DMS53 (cell line): ENCODE measurements at regions not wholly inside any gene's neighbourhood (a gene's known extent, or its start where the extent isn't known, plus 50 kb on each side); places are given as distances from the start of the nearest gene placed in this dataset.

Experiments used
- DNase-seq: peaks from one replicate; lab custom pipeline; 2025; lab: John Stamatoyannopoulos, UW

DNA sequence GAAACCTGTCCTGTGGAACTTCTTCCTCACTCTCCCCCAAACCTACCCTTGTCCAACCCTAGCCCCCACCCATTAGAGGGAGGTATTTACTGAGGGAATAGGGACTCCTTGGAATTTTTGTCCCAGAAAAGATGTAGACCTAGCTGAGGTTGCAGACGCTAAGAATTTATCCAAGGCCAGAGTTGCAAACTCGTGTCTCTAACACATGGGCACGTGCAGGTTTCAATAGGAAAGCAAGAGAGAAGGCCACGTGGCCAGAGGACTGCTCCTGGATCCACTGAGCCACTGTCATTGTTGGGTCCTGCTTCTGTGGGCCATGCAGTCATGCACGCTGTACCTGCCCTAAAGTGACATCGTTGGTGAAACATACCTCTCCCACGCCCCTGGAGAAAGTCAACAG, 243.4 kb upstream of the KCNG1 start:
- DNase-seq: no peak

GRCh38 chr20:51265361-51265760, 242.5 kb upstream of the KCNG1 start:
- no peak for DNase-seq

DNA sequence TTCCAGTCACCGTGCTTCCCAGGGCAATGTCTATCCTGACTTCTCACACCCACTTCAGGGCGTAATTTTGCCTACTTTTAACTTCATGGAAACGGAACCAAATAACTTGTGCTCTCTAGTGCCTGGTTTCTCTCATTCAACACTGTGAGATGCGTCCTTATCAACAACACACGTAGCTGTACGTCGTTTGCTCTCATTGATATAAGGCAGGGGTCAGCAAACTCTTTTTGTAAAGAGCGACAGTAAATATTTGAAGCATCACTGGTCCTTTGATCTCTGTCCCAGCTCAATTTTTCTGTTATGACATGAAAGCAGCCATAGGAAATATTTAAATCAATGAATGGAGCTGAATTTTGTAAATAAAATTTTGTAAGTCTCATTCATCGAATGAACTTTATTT, 239.3 kb upstream of the KCNG1 start:
- no peak for DNase-seq

DNA sequence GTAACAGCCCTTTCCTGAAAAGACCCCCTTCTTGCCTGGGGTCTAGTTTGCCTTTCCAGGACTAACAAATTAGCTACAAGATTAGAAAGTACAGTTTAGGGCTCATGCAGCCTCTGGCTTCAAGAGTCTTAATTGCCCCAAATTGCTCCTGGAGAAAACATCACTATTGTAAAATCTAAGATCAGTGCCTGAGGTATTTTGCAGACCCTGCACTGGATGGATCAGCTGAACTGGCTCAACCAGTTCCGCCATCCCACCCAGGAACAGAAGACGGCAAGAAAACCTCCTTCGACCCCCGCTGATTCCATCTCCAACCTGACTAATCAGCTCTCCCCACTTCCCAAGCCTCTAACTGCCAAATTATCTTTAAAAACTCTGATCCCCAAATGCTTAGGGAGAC, 236.5 kb upstream of the KCNG1 start:
- no peak for DNase-seq

DNA sequence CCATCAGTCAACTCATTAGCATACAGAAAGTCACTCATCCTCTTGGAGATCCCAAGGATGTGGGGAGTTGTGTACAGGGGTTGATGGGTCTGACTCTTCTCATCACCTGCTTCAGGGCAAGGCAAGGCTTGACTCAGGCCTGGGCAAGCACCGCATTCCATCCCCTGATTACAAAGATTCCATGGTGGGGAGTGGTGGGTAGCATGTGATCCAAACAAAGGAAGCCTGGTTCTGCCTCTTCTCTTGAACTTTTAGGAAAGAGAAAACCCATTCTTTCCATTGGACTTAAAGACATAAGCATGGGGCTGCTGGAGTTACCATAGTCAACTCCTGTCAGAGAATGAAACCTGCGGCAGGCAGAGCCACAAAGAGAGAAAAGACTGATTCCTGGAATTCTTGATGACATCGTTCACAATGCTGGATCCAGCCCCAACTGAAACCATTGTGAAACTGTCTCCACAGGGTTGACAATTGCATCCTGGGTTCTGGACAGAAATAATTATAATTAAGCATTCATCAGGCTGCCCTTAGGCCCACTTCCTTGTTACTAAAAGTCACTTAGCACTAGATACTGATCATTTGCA, 235.8 kb upstream of the KCNG1 start:
- DNase-seq: no peak

DNA sequence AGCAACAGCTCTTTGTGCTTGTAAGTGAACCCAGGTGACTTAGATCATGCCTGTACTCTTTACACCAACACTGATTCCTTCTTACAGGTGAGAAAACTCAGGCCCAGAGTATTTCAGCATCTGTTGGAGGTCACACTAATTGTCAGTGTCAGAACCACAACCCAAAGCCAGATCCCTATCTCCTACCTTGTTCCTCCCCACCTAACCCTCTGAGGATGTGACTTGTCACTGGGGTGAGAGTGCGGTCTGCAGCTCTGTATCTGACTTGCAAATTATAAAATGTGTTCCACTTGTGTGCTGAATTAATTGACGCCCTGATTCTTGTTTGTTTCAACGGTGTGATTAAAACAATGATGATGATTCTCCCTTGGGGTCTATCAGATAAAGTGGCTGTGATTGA, 232.5 kb upstream of the KCNG1 start:
- DNase-seq: no peak

DNA sequence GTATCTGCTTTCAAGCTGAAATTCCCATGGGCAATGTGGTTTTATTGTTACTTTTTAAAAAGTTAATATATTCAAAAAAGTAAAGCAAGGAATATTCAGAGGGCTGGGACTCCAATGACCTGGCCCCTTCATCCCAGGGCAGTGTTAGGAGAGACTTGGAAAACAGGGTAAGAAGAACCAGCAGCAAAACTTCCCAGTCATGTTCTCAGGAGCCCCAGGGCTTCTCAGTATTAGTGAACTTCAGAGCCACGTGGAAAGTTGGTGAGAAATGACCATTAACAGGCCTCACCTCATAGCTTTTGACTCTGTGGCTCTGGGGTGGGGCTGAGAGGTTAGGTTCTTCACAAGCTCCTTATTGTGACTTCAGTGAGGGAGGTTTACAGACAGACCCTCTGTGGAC, 230.4 kb upstream of the KCNG1 start:
- DNase-seq: no peak

DNA sequence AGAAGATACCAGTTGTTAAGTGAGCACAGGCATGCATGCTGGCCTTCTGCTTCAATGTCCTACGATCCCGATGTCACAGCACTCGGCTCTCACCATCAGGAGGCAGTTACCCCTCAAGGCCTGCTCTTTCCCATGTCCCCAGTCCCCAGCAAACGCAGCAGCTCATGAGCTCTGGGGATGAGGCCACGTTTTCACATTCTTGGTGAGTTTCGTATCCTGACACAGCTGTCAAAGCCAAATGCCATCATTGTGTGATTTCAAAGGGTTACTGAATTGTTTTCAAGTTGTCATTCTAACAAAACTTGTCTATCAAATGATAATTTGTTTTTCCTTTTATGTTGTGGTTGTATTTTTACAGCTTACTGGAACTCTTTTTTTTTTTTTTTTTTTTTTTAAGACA, 226.9 kb upstream of the KCNG1 start:
- no peak for DNase-seq

DNA sequence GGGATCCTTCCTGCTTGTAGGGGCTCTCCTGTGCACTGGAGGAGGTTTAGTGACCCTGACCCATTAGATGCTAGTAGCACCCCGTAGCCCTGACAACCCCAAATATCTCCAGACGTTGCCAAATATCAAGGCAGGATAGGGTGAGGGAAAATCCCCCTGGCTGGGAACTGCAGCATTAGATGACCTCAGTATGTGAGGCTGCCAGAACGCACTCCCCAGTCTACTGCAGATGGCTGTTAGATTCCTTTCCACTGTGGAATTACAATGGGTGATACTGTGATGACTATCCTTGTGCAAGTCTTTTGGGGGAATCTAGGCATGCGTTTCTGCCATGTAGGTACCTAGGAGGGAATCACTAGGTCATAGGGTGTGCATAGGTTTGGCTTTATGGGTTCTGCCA, 226.3 kb upstream of the KCNG1 start:
- DNase-seq: no peak

GRCh38 chr20:51244466-51244865, 221.6 kb upstream of the KCNG1 start:
- DNase-seq: no peak

GRCh38 chr20:51238675-51239305, 215.9 kb upstream of the KCNG1 start:
- DNase-seq: no peak

- no peak for DNase-seq
These were observed 214.9 kb upstream of the KCNG1 start for GRCh38 chr20:51237791-51238190.

GRCh38 chr20:51237278-51237677, 214.4 kb upstream of the KCNG1 start:
- no peak for DNase-seq

GRCh38 chr20:51236421-51236820, 213.5 kb upstream of the KCNG1 start:
- no peak for DNase-seq

DNA sequence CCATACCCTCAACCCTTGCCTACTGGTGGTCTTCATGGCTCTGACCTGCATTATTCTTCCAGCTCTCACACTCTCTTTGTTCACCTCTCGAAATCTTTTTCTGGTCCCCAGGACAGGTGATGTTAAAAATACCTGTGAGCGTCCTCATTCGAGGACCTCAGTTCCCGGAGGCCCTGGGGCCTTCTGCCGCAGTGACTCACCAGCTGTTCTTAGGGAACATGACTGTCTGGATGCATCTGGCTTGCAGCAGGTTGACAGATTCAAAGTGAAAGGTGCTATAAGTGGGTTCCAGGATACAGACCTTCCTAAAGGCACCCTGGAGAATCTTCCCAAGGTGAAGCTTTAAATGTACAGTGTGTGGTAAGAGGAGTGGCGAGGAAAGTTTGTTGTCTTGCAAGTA, 210.4 kb upstream of the KCNG1 start:
- no peak for DNase-seq

GRCh38 chr20:51230727-51231126, 207.8 kb upstream of the KCNG1 start:
- no peak for DNase-seq

DNA sequence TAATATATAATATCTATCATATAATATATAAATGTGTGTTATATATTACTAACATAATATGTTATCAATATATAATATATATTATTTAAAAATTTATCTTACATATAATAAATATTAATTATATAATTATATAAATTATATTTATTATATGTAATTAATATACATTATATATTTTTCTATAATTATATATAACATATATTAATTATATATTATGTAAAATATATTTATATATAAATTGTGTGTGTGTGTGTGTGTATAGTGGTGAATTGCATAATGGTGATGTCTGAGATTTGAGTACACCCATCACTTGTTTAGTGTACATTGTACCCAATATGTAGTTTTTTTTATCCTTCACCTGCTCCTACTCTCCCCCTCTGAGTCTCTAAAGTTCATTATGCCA, 205.9 kb upstream of the KCNG1 start:
- DNase-seq: no peak

- DNase-seq: no peak
These were observed 204.8 kb upstream of the KCNG1 start for GRCh38 chr20:51227744-51228143.

- no peak for DNase-seq
These were observed 200.3 kb upstream of the KCNG1 start for GRCh38 chr20:51223183-51223720.

- DNase-seq: no peak
These were observed 199.0 kb upstream of the KCNG1 start for GRCh38 chr20:51221791-51222408.

GRCh38 chr20:51221103-51221502, 198.2 kb upstream of the KCNG1 start:
- DNase-seq: no peak

GRCh38 chr20:51220293-51220706, 197.4 kb upstream of the KCNG1 start:
- DNase-seq: peak; percentile 10

DNA sequence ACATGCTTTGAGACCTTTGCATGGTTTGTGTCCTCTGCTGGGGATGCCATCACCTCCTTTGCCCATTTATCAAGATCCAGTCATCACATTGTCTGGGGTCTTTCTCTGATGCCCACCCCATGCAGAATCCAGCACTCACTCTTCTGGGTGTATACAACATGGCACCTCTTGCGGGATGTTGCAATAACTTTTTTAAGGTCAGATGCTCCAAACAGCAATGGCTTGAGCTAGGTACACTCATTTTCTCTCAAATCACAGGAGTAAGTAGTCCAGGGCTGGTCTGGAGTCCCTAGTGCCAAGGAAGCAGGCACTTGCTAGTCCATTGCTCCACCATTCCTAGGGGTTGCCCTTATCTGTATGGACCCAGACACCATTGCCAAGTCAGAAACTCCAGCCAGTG, 196.6 kb upstream of the KCNG1 start:
- DNase-seq: no peak

- DNase-seq: no peak
These were observed 195.7 kb upstream of the KCNG1 start for GRCh38 chr20:51218603-51219002.
